Activated T-cell treated with anti-CD3 and anti-CD28 coated beads, Interleukin-2, amount 50 U/mL, for 72 hours (primary cell): ENCODE measurements at regions not wholly inside any gene's neighbourhood (a gene's known extent, or its start where the extent isn't known, plus 50 kb on each side); places are given as distances from the start of the nearest gene placed in this dataset.

ENCODE experiments used
- ATAC-seq, 2 donors: fragments of 150-1000 bp; cut with Tn5 transposase; replicated peaks in 1 of 2; 2 replicates each; pipeline ENCODE4 v1.10.0; 2021; ENCODE audit warnings: moderate library complexity in 2 of 2, mild to moderate bottlenecking in 1 of 2
- DNase-seq, 2 donors: peaks; one replicate each; pipeline ENCODE4 v3.0.0; 2021 to 2022; ENCODE audit warnings: mixed read lengths in 1 of 2
- H3K27ac Mint-ChIP-seq: one replicate; pipeline ENCODE4 v1.8.0; 2022; ENCODE audit warnings: mild to moderate bottlenecking, moderate library complexity, mixed read lengths
- H3K27me3 Mint-ChIP-seq: one replicate; pipeline ENCODE4 v1.8.0; 2022; ENCODE audit warnings: low read depth, mixed read lengths
- H3K36me3 Mint-ChIP-seq, 2 donors: one replicate each; pipeline ENCODE4 v1.8.0; 2022; ENCODE audit warnings: mixed read lengths in 2 of 2, mild to moderate bottlenecking in 1 of 2; ENCODE audit not compliant: insufficient read depth in 2 of 2
- H3K4me1 Mint-ChIP-seq: one replicate; pipeline ENCODE4 v1.8.0; 2022; ENCODE audit warnings: low read depth, mixed read lengths
- H3K4me3 Mint-ChIP-seq, 2 donors: one replicate each; pipeline ENCODE4 v1.8.0; 2022; ENCODE audit warnings: mild to moderate bottlenecking in 2 of 2, mixed read lengths in 2 of 2, moderate library complexity in 2 of 2
- H3K9me3 Mint-ChIP-seq, 2 donors: one replicate each; pipeline ENCODE4 v1.8.0; 2022; ENCODE audit warnings: mixed read lengths in 2 of 2

DNA sequence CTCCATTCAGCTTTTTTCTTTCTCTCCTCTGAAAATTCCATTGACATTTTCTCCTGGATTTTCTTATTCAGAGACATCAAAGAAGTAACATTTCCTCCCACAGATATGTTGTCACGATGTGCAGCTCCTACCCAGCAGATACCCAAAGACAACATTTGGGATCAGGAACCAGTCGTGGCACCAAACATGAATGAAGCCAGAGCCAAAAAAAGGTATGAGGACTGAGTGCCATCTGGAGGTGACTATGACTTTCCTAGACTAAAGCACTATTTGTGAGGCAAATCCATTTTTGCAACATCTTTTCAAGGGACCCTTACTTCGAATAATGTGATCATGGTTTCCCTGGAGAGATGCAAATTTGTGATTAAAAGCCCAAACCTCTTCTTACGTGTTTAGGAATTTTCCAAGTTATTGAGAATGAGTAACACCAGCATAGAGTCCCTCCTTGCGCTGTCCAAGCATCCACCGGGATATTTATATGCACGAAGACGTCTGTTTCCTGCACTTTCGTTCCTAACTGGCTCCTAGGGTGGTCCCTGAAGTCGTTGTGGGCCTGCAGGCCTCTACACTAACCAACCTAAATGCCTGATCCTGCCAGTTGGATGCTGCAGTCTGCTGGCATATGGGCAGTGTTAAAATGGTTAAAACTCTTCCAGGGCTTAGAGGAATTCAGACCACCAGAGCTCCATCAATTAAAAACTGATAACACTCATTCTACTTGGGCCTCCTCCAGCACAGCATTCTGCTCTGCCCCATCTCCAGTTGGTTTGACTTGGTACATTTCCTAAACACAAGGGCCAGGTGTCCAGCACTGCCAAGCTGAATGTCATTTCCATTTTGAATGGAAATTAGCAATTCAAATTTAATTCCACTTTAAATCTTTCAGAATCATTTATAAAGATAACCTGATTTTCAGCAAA lies 256.6 kb downstream of the C6orf118 start:
- H3K4me3 Mint-ChIP-seq: no peak overlapping the region
- no peaks in the 10 kb centered on the region for H3K27me3 Mint-ChIP-seq
- peaks cover 2% of the 10 kb centered on the region in 2 donors for H3K36me3 Mint-ChIP-seq
- DNase-seq (no peak), ATAC-seq (no peak)
- H3K4me1 Mint-ChIP-seq: no peaks in the 10 kb centered on the region
- peaks cover 4 to 5% of the 10 kb centered on the region in 2 donors for H3K9me3 Mint-ChIP-seq
- H3K27ac Mint-ChIP-seq: no peak overlapping the region

GRCh38 chr6:165049362-165049761 lies 260.0 kb downstream of the C6orf118 start:
- Mint-ChIP-seq H3K36me3 (peaks cover 0 to 2% of the 10 kb centered on the region in 2 donors), H3K27me3 (no peaks in the 10 kb centered on the region), H3K4me1 (no peaks in the 10 kb centered on the region), H3K27ac (no peak overlapping the region), H3K4me3 (no peak overlapping the region), H3K9me3 (peaks cover 4 to 8% of the 10 kb centered on the region in 2 donors)
- ATAC-seq (no peak), DNase-seq (peak; percentile 11 to 36)

DNA sequence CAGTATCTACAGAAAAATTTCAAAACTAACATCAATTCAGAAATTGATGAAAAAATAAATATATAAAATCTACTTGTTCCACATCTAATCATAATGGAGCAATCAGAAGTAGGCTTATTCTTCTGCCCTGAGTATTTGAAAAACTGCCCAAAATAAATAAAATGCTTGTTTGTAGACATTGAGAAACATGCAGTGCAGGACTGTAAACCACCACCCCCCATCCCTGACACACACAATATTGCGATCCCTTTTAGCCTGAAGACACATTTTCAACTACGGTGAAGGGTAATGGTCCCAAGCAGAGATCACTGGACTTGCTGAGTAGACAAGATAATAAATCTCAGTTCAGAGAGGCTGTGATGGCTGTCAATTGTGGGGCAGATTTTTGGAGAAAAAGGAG lies 261.5 kb downstream of the C6orf118 start:
- ATAC-seq: no peak
- Mint-ChIP-seq H3K27me3 (no peaks in the 10 kb centered on the region), H3K4me3 (no peak overlapping the region), H3K4me1 (no peaks in the 10 kb centered on the region), H3K27ac (no peak overlapping the region), H3K36me3 (peaks cover 0 to 2% of the 10 kb centered on the region in 2 donors), H3K9me3 (peaks cover 8 to 10% of the 10 kb centered on the region in 2 donors)
- no peak for DNase-seq

- Mint-ChIP-seq H3K27ac (no peak overlapping the region), H3K4me1 (no peaks in the 10 kb centered on the region), H3K4me3 (no peak overlapping the region), H3K27me3 (no peaks in the 10 kb centered on the region), H3K36me3 (peaks cover 0 to 2% of the 10 kb centered on the region in 2 donors), H3K9me3 (peaks cover 10 to 13% of the 10 kb centered on the region in 2 donors)
- no peak for ATAC-seq
- DNase-seq: no peak
Observed at GRCh38 chr6:165045631-165046030, 263.8 kb downstream of the C6orf118 start.

DNA sequence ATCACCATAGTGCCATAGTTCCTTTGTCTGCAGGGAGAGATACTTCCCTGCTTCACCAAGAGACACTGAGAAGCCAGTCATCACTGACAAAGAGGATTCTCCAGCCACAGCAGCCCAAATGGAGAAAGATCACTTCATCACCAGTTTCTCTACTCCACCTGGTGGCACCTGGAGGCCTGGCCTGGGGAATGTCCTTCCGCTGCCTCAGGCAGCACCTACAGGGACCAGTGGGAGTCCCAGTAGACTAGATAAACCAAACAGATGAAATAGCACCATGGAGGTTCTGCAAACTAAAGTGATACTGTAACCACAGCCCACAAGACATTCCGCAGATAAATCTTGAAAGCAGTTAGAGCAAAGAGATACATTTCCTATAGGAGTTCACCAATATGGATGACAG lies 266.5 kb downstream of the C6orf118 start:
- H3K27ac Mint-ChIP-seq: no peak overlapping the region
- H3K9me3 Mint-ChIP-seq: peaks cover 11 to 15% of the 10 kb centered on the region in 2 donors
- no peaks in the 10 kb centered on the region for H3K27me3 Mint-ChIP-seq
- H3K36me3 Mint-ChIP-seq: no peaks in the 10 kb centered on the region
- H3K4me1 Mint-ChIP-seq: no peaks in the 10 kb centered on the region
- DNase-seq (no peak), ATAC-seq (no peak)
- H3K4me3 Mint-ChIP-seq: no peak overlapping the region

DNA sequence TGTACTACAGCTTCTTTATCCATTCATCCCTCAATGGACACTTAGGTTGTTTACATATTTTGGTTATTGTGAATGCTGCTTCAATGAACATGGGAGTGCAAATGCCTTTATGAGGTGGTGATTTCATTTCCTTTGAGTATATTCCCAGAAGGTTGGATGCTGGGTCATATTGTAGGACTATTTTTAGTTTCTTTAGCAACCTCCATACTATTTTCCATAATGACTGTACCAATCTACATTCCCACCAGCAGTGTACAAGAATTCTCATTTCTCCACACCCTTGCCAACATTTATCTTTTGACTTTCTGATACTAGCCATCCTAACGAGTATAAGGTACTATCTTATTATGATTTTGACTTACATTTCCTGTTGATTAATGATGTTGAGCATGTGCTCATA lies 269.0 kb downstream of the C6orf118 start:
- Mint-ChIP-seq H3K27ac (no peak overlapping the region), H3K4me3 (no peak overlapping the region), H3K4me1 (no peaks in the 10 kb centered on the region), H3K36me3 (no peaks in the 10 kb centered on the region), H3K27me3 (no peaks in the 10 kb centered on the region), H3K9me3 (peaks cover 13 to 16% of the 10 kb centered on the region in 2 donors)
- DNase-seq (no peak), ATAC-seq (no peak)

- Mint-ChIP-seq H3K27ac (no peak overlapping the region), H3K9me3 (peaks cover 10 to 11% of the 10 kb centered on the region in 2 donors), H3K4me1 (no peaks in the 10 kb centered on the region), H3K4me3 (no peak overlapping the region), H3K27me3 (no peaks in the 10 kb centered on the region), H3K36me3 (no peaks in the 10 kb centered on the region)
- ATAC-seq: no peak
- no peak for DNase-seq
Observed at GRCh38 chr6:165034271-165034741, 275.1 kb downstream of the C6orf118 start.

DNA sequence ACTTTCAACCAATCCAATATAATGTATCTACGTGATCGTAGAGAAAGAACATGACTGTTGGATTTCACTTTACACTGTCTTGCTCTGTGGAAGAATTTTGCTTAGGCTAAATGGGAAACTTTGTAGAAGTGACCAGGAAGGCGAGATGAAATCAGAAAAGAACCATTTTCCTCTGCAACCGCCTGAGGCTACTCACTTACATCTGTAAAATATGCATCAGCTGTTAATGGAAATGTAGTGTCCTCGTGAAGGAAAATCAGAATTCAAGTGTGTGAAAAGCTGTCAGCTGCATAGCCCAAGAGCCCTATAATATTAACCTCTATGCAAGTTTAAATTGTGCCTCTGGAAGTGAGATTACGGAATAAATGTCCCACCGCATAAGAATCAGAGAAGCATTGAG lies 277.9 kb downstream of the C6orf118 start:
- ATAC-seq (no peak), DNase-seq (no peak)
- Mint-ChIP-seq H3K9me3 (peaks cover 5 to 11% of the 10 kb centered on the region in 2 donors), H3K27ac (no peak overlapping the region), H3K4me3 (no peak overlapping the region), H3K27me3 (no peaks in the 10 kb centered on the region), H3K4me1 (no peaks in the 10 kb centered on the region), H3K36me3 (no peaks in the 10 kb centered on the region)

DNA sequence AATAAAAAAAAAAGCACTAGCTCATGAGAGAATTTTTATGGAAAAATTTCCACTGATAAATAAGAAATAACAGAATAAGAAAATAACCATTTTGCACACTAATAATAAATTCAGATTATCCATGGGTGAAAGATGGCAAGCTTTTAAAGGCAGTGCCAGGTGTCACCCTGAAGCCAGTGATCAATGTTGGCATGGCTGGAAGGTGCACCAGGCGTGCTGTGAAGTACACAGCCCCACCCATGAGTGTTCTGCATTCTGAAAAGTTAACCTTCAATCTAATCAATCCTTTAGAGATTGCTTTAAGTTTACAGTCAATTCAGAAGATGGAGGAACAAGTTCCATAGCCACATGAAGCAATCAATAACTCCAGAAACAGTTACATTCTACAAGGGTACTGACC lies 284.4 kb downstream of the C6orf118 start:
- Mint-ChIP-seq H3K27ac (no peak overlapping the region), H3K4me3 (no peak overlapping the region), H3K27me3 (no peaks in the 10 kb centered on the region), H3K4me1 (no peaks in the 10 kb centered on the region), H3K9me3 (peaks cover 3 to 9% of the 10 kb centered on the region in 2 donors), H3K36me3 (peaks cover 0 to 2% of the 10 kb centered on the region in 2 donors)
- no peak for DNase-seq
- ATAC-seq: no peak

GRCh38 chr6:165019681-165020080 lies 289.7 kb downstream of the C6orf118 start:
- H3K4me1 Mint-ChIP-seq: no peaks in the 10 kb centered on the region
- H3K4me3 Mint-ChIP-seq: no peak overlapping the region
- ATAC-seq (no peak), DNase-seq (no peak)
- peaks cover 1 to 5% of the 10 kb centered on the region in 2 donors for H3K9me3 Mint-ChIP-seq
- no peak overlapping the region for H3K27ac Mint-ChIP-seq
- peaks cover 0 to 5% of the 10 kb centered on the region in 2 donors for H3K36me3 Mint-ChIP-seq
- H3K27me3 Mint-ChIP-seq: no peaks in the 10 kb centered on the region

- Mint-ChIP-seq H3K9me3 (peaks cover 3 to 6% of the 10 kb centered on the region in 2 donors), H3K27ac (no peak overlapping the region), H3K27me3 (no peaks in the 10 kb centered on the region), H3K4me1 (no peaks in the 10 kb centered on the region), H3K36me3 (peaks cover 0 to 3% of the 10 kb centered on the region in 2 donors), H3K4me3 (no peak overlapping the region)
- ATAC-seq (no peak), DNase-seq (no peak)
Observed at GRCh38 chr6:165015676-165016075, 293.7 kb downstream of the C6orf118 start.

GRCh38 chr6:165013701-165014100 lies 295.7 kb downstream of the C6orf118 start:
- Mint-ChIP-seq H3K27me3 (no peaks in the 10 kb centered on the region), H3K36me3 (peaks cover 2 to 3% of the 10 kb centered on the region in 2 donors), H3K4me1 (no peaks in the 10 kb centered on the region), H3K9me3 (peaks cover 6% of the 10 kb centered on the region in 2 donors), H3K27ac (no peak overlapping the region), H3K4me3 (no peak overlapping the region)
- ATAC-seq (no peak), DNase-seq (no peak)

- ATAC-seq (no peak), DNase-seq (no peak)
- Mint-ChIP-seq H3K4me1 (no peaks in the 10 kb centered on the region), H3K27ac (no peak overlapping the region), H3K36me3 (peaks cover 1 to 2% of the 10 kb centered on the region in 2 donors), H3K9me3 (peaks cover 6 to 12% of the 10 kb centered on the region in 2 donors), H3K27me3 (no peaks in the 10 kb centered on the region), H3K4me3 (no peak overlapping the region)
Observed at GRCh38 chr6:165012183-165012582, 297.2 kb downstream of the C6orf118 start.
